ENCODE measurements at regions not wholly inside any gene's neighbourhood (a gene's known extent, or its start where the extent isn't known, plus 50 kb on each side); places are given as distances from the start of the nearest gene placed in this dataset.

DNA sequence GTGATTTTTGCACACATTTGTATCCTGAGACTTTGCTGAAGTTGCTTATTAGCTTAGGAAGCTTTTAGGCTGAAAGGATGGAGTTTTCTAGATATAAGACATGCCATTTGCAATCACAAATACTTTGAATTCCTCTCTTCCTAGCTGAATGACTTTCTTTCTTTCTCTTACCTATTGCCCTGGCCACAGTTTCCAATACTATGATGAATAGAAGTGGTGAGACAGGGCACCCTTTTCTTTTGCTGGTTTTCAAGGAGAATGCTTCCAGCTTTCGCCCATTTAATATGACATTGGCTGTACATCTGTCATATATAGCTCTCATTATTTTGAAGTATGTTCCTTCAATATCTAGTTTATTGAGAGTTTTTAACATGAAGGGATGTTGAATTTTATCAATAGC is 409.6 kb upstream of the EPHA7 start:
- no peaks in the 10 kb centered on the region for H3K27me3 ChIP-seq
- H3K4me3 ChIP-seq: no peak overlapping the region
- H3K9me3 ChIP-seq (replicated peaks in 1 of 11): no peaks in the 10 kb centered on the region
- no peaks in the 10 kb centered on the region for H3K4me1 ChIP-seq
- no peak overlapping the region for H3K9ac ChIP-seq
- H3K36me3 ChIP-seq: no peaks in the 10 kb centered on the region
- H3K27ac ChIP-seq: no peak overlapping the region
- TF ChIP-seq Cebpa-rat (IDR thresholded peaks at IDR 0.05): no peak
- no peaks in the 10 kb centered on the region for H4K20me1 ChIP-seq
- H3K4me2 ChIP-seq: no peak overlapping the region

GRCh38 chr6:93828553-93828952 is 409.2 kb upstream of the EPHA7 start:
- Histone ChIP-seq H3K36me3 (no peaks in the 10 kb centered on the region), H4K20me1 (no peaks in the 10 kb centered on the region), H3K4me2 (no peak overlapping the region), H3K4me3 (no peak overlapping the region), H3K4me1 (no peaks in the 10 kb centered on the region), H3K9ac (no peak overlapping the region), H3K27me3 (no peaks in the 10 kb centered on the region), H3K9me3 (replicated peaks in 1 of 11) (no peaks in the 10 kb centered on the region), H3K27ac (no peak overlapping the region)
- TF ChIP-seq Cebpa-rat (IDR thresholded peaks at IDR 0.05): no peak

- Histone ChIP-seq H3K4me1 (no peaks in the 10 kb centered on the region), H4K20me1 (no peaks in the 10 kb centered on the region), H3K4me3 (no peak overlapping the region), H3K27ac (no peak overlapping the region), H3K9me3 (replicated peaks in 1 of 11) (no peaks in the 10 kb centered on the region), H3K27me3 (no peaks in the 10 kb centered on the region), H3K4me2 (no peak overlapping the region), H3K36me3 (no peaks in the 10 kb centered on the region), H3K9ac (no peak overlapping the region)
- TF ChIP-seq Cebpa-rat (IDR thresholded peaks at IDR 0.05): no peak
Measured at GRCh38 chr6:93827728-93828127, 408.4 kb upstream of the EPHA7 start.

- no peak overlapping the region for H3K4me2 ChIP-seq
- H3K27me3 ChIP-seq: no peaks in the 10 kb centered on the region
- TF ChIP-seq Cebpa-rat (IDR thresholded peaks at IDR 0.05): no peak
- no peaks in the 10 kb centered on the region for H3K4me1 ChIP-seq
- no peaks in the 10 kb centered on the region for H3K36me3 ChIP-seq
- no peak overlapping the region for H3K9ac ChIP-seq
- no peak overlapping the region for H3K27ac ChIP-seq
- no peak overlapping the region for H3K4me3 ChIP-seq
- no peaks in the 10 kb centered on the region for H4K20me1 ChIP-seq
- H3K9me3 ChIP-seq (replicated peaks in 1 of 11): no peaks in the 10 kb centered on the region
Measured at GRCh38 chr6:93825950-93826349, 406.6 kb upstream of the EPHA7 start.

DNA sequence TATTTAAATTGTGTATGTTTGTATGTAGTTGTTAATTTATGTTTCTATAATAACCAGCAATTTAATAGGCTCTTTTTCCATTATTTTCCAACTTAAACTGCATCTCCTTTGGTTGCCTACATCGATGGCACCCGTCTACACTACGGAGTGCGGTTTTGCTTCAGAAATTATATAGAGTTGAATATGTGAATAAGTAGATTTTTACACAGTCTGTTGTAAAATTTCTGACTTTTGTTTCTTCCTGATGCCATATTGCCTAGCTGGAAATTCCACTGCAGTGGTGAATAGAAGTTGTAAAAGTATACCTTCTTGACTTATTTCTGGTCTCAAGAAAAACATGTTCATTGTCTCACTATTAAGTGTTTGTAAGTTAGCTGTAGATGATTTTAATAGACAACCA is 404.1 kb upstream of the EPHA7 start:
- no peak for TF ChIP-seq Cebpa-rat (IDR thresholded peaks at IDR 0.05)
- Histone ChIP-seq H3K4me3 (no peak overlapping the region), H3K9ac (no peak overlapping the region), H3K4me1 (no peaks in the 10 kb centered on the region), H3K27me3 (no peaks in the 10 kb centered on the region), H3K9me3 (replicated peaks in 1 of 11) (no peaks in the 10 kb centered on the region), H3K27ac (no peak overlapping the region), H4K20me1 (no peaks in the 10 kb centered on the region), H3K4me2 (no peak overlapping the region), H3K36me3 (no peaks in the 10 kb centered on the region)

DNA sequence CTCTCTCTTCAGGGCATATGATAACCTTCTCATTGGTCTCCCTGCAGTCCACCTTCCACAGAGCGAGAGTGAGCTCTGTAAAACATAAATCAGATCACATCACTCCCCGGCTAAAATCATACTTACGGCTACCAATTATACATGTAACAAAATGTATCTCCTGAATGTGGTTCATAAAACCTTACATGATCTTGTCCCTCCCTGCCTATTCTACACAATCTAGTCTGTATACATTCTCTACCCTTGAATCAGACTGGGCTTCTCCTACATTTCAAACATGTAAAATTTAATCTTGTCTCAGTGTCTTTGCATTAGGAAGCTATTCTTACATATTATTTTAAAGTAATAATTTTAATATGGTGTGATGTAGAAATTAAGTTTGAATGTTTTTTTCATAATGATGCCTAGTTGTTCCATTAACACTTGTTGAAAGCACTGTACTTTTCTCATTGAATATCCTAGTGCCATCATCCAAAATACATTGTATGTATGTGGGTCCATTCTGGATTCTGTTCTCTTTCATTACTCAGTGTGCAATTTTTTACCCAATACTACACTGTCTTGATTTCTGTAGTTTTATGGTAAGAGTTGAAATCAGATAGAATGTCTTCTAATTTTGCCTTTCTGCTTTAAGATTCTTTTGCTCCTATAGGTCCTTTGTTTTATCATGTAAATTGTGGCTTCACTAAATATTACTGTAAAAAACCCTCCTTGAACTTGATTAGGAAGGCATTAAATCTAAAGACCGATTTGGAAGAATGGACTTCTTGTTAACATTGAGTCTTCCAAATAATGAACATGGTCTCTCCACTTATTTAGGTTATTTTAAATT is 403.3 kb upstream of the EPHA7 start:
- H3K4me3 ChIP-seq: no peak overlapping the region
- H3K36me3 ChIP-seq: no peaks in the 10 kb centered on the region
- H3K9me3 ChIP-seq (replicated peaks in 1 of 11): no peaks in the 10 kb centered on the region
- no peaks in the 10 kb centered on the region for H4K20me1 ChIP-seq
- no peak overlapping the region for H3K27ac ChIP-seq
- no peak for TF ChIP-seq Cebpa-rat (IDR thresholded peaks at IDR 0.05)
- no peak overlapping the region for H3K9ac ChIP-seq
- H3K4me2 ChIP-seq: no peak overlapping the region
- no peaks in the 10 kb centered on the region for H3K4me1 ChIP-seq
- H3K27me3 ChIP-seq: no peaks in the 10 kb centered on the region

GRCh38 chr6:93821953-93822352 is 402.6 kb upstream of the EPHA7 start:
- no peaks in the 10 kb centered on the region for H3K36me3 ChIP-seq
- H3K9me3 ChIP-seq (replicated peaks in 1 of 11): no peaks in the 10 kb centered on the region
- no peaks in the 10 kb centered on the region for H3K4me1 ChIP-seq
- H3K27me3 ChIP-seq: no peaks in the 10 kb centered on the region
- no peak overlapping the region for H3K4me2 ChIP-seq
- H3K27ac ChIP-seq: no peak overlapping the region
- H4K20me1 ChIP-seq: no peaks in the 10 kb centered on the region
- no peak overlapping the region for H3K4me3 ChIP-seq
- H3K9ac ChIP-seq: no peak overlapping the region
- no peak for TF ChIP-seq Cebpa-rat (IDR thresholded peaks at IDR 0.05)

DNA sequence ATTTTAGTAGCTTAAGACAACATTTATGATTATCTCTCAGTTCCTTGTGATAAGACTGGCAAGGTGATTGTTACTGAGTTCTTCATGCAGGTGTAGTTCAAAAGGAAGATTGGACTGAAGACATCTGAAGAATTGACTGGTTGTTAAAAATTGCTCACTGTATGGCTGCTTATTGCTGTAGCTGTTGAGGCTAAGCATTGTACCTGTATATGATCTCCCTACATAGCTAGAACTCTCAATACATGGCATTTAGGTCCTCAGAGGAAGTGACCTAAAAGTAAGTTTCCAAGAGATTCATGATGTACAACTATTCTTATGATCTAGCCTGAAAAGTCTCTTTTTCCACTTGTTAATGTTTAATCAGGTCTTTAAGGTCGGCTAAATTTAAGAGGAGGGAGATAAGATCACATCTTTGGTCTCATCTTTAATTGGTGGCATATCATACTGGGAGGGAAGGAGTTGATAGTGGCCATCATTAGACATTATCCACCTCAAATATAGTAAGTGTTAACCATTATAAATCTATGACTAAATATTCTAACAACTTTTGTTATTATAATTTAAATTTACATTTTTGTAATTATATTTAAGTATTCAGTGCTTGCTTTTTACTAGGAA is 401.2 kb upstream of the EPHA7 start:
- no peak overlapping the region for H3K9ac ChIP-seq
- no peaks in the 10 kb centered on the region for H3K27me3 ChIP-seq
- no peak overlapping the region for H3K27ac ChIP-seq
- no peaks in the 10 kb centered on the region for H3K36me3 ChIP-seq
- no peak overlapping the region for H3K4me3 ChIP-seq
- no peaks in the 10 kb centered on the region for H3K4me1 ChIP-seq
- TF ChIP-seq Cebpa-rat (IDR thresholded peaks at IDR 0.05): no peak
- H4K20me1 ChIP-seq: no peaks in the 10 kb centered on the region
- H3K4me2 ChIP-seq: no peak overlapping the region
- no peaks in the 10 kb centered on the region for H3K9me3 ChIP-seq (replicated peaks in 1 of 11)

GRCh38 chr6:93819189-93819588 is 399.8 kb upstream of the EPHA7 start:
- Histone ChIP-seq H4K20me1 (no peaks in the 10 kb centered on the region), H3K9ac (no peak overlapping the region), H3K27ac (no peak overlapping the region), H3K4me3 (no peak overlapping the region), H3K4me1 (no peaks in the 10 kb centered on the region), H3K4me2 (no peak overlapping the region), H3K27me3 (no peaks in the 10 kb centered on the region), H3K9me3 (replicated peaks in 1 of 11) (no peaks in the 10 kb centered on the region), H3K36me3 (no peaks in the 10 kb centered on the region)
- TF ChIP-seq Cebpa-rat (IDR thresholded peaks at IDR 0.05): no peak

DNA sequence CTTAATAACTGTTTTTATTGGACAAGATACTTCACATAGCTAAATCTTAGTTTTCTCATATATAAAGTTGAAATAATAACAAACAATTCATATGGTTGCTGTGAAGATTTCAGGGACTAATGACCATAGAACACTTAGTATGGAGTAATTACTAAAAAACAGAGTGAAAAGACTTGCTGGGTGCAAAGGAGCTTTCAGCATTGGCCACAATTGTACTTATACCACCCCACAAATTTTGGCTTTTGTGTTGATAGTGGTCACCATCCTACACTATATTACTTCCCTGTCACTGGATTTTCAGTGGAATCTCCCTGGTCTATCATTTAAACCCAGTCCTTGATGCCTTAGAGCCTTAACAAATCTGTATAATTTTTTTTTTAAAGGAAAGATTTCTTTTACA is 398.6 kb upstream of the EPHA7 start:
- Histone ChIP-seq H4K20me1 (no peaks in the 10 kb centered on the region), H3K4me3 (no peak overlapping the region), H3K4me2 (no peak overlapping the region), H3K4me1 (no peaks in the 10 kb centered on the region), H3K36me3 (no peaks in the 10 kb centered on the region), H3K9me3 (replicated peaks in 1 of 11) (no peaks in the 10 kb centered on the region), H3K27me3 (no peaks in the 10 kb centered on the region), H3K9ac (no peak overlapping the region), H3K27ac (no peak overlapping the region)
- TF ChIP-seq Cebpa-rat (IDR thresholded peaks at IDR 0.05): no peak
